CD1c-positive myeloid dendritic cell (primary cell): ENCODE measurements at regions not wholly inside any gene's neighbourhood (a gene's known extent, or its start where the extent isn't known, plus 50 kb on each side); places are given as distances from the start of the nearest gene placed in this dataset.

Source experiments
- DNase-seq: peaks from one replicate; pipeline ENCODE4 v3.0.0-alpha.2; 2016; ENCODE audit errors: extremely low spot score

GRCh38 chr7:113976508-113976907, 57.7 kb upstream of the PPP1R3A start:
- no peak for DNase-seq

- DNase-seq = no peak
Observed at GRCh38 chr7:113968713-113969112, 49.9 kb upstream of the PPP1R3A start.
